ENCODE measurements at regions not wholly inside any gene's neighbourhood (a gene's known extent, or its start where the extent isn't known, plus 50 kb on each side); places are given as distances from the start of the nearest gene placed in this dataset.

- H3K9ac ChIP-seq (ENCODE audit: low read length), result no peak overlapping the region
- H3K27ac ChIP-seq (ENCODE audit: low read depth, low read length), result no peak overlapping the region
- H3K18ac ChIP-seq (ENCODE audit: low read length), result no peak overlapping the region
- no peak overlapping the region for H3K23ac ChIP-seq (ENCODE audit: low read length)
- DNase-seq, result peak in 1 of 2 donors; percentile 59
- H4K91ac ChIP-seq (ENCODE audit: low read depth, low read length), result no peak overlapping the region
- H2AK5ac ChIP-seq (ENCODE audit: low read length), result no peak overlapping the region
- H3K4me1 ChIP-seq (ENCODE audit: control insufficient read depth in 1 of 2, insufficient read depth in 2 of 2, low read length in 2 of 2), result peaks cover 0 to 3% of the 10 kb centered on the region in 2 experiments
- no peaks in the 10 kb centered on the region for H3K27me3 ChIP-seq (ENCODE audit: insufficient read depth, low read length)
- H2BK12ac ChIP-seq (ENCODE audit: low read length), result no peak overlapping the region
- H4K12ac ChIP-seq (ENCODE audit: low read depth, low read length), result no peak overlapping the region
- no peaks in the 10 kb centered on the region for H3K9me3 ChIP-seq (ENCODE audit: insufficient read depth, low read depth, low read length)
- no peak overlapping the region for H3K14ac ChIP-seq (ENCODE audit: low read length)
- H2AFZ ChIP-seq (ENCODE audit: insufficient read depth, low read length, poor library complexity), result no peak overlapping the region
- no peak overlapping the region for H2BK5ac ChIP-seq (ENCODE audit: low read depth, low read length, poor library complexity)
- no peak overlapping the region for H3K4me2 ChIP-seq (ENCODE audit: low read length)
- H4K8ac ChIP-seq (ENCODE audit: low read depth, low read length), result no peak overlapping the region
- no peak overlapping the region for H2BK120ac ChIP-seq (ENCODE audit: insufficient read depth, low read length, poor library complexity)
- no peaks in the 10 kb centered on the region for H3K36me3 ChIP-seq (ENCODE audit: control insufficient read depth in 1 of 2, insufficient read depth in 2 of 2, low read length in 2 of 2)
- WGBS (ENCODE audit: extremely low coverage, insufficient coverage, insufficient read length), result no CpG with 5 or more reads among the region's 7 CpGs
- no peaks in the 10 kb centered on the region for H3K79me1 ChIP-seq (ENCODE audit: low read length)
- H3K4ac ChIP-seq (ENCODE audit: low read depth, low read length), result no peak overlapping the region
- H3K79me2 ChIP-seq (ENCODE audit: control insufficient read depth, insufficient read depth, low read length, poor library complexity), result no peaks in the 10 kb centered on the region
- no peak overlapping the region for H3K4me3 ChIP-seq (ENCODE audit: low read depth, low read length)
These were observed 51.4 kb downstream of the MARCHF4 start for GRCh38 chr2:216320852-216321251.

- no peak for DNase-seq
- Histone ChIP-seq H3K4me2 (ENCODE audit: low read length) (no peak overlapping the region), H3K4ac (ENCODE audit: low read depth, low read length) (no peak overlapping the region), H3K4me1 (ENCODE audit: control insufficient read depth in 1 of 2, insufficient read depth in 2 of 2, low read length in 2 of 2) (peaks cover 0 to 3% of the 10 kb centered on the region in 2 experiments), H2AK5ac (ENCODE audit: low read length) (no peak overlapping the region), H3K27me3 (ENCODE audit: insufficient read depth, low read length) (no peaks in the 10 kb centered on the region), H3K79me1 (ENCODE audit: low read length) (no peaks in the 10 kb centered on the region), H3K18ac (ENCODE audit: low read length) (no peak overlapping the region), H3K23ac (ENCODE audit: low read length) (no peak overlapping the region), H3K14ac (ENCODE audit: low read length) (no peak overlapping the region), H4K12ac (ENCODE audit: low read depth, low read length) (no peak overlapping the region), H2BK12ac (ENCODE audit: low read length) (no peak overlapping the region), H3K9me3 (ENCODE audit: insufficient read depth, low read depth, low read length) (no peaks in the 10 kb centered on the region), H3K4me3 (ENCODE audit: low read depth, low read length) (no peak overlapping the region), H4K91ac (ENCODE audit: low read depth, low read length) (no peak overlapping the region), H3K9ac (ENCODE audit: low read length) (no peak overlapping the region), H2BK120ac (ENCODE audit: insufficient read depth, low read length, poor library complexity) (no peak overlapping the region), H3K27ac (ENCODE audit: low read depth, low read length) (no peak overlapping the region), H3K36me3 (ENCODE audit: control insufficient read depth in 1 of 2, insufficient read depth in 2 of 2, low read length in 2 of 2) (no peaks in the 10 kb centered on the region), H4K8ac (ENCODE audit: low read depth, low read length) (no peak overlapping the region), H2BK5ac (ENCODE audit: low read depth, low read length, poor library complexity) (no peak overlapping the region), H2AFZ (ENCODE audit: insufficient read depth, low read length, poor library complexity) (no peak overlapping the region), H3K79me2 (ENCODE audit: control insufficient read depth, insufficient read depth, low read length, poor library complexity) (no peaks in the 10 kb centered on the region)
- WGBS (ENCODE audit: extremely low coverage, insufficient coverage, insufficient read length), result no CpG with 5 or more reads among the region's 2 CpGs
These were observed 52.5 kb downstream of the MARCHF4 start for GRCh38 chr2:216319771-216320170.

- no peak overlapping the region for H2BK5ac ChIP-seq (ENCODE audit: low read depth, low read length, poor library complexity)
- no CpG with 5 or more reads among the region's 2 CpGs for WGBS (ENCODE audit: extremely low coverage, insufficient coverage, insufficient read length)
- no peak overlapping the region for H2AFZ ChIP-seq (ENCODE audit: insufficient read depth, low read length, poor library complexity)
- H4K8ac ChIP-seq (ENCODE audit: low read depth, low read length), result no peak overlapping the region
- H3K23ac ChIP-seq (ENCODE audit: low read length), result no peak overlapping the region
- no peaks in the 10 kb centered on the region for H3K79me2 ChIP-seq (ENCODE audit: control insufficient read depth, insufficient read depth, low read length, poor library complexity)
- H3K9me3 ChIP-seq (ENCODE audit: insufficient read depth, low read depth, low read length), result no peaks in the 10 kb centered on the region
- no peak overlapping the region for H3K4me3 ChIP-seq (ENCODE audit: low read depth, low read length)
- H3K79me1 ChIP-seq (ENCODE audit: low read length), result no peaks in the 10 kb centered on the region
- H3K27ac ChIP-seq (ENCODE audit: low read depth, low read length), result no peak overlapping the region
- H2BK120ac ChIP-seq (ENCODE audit: insufficient read depth, low read length, poor library complexity), result no peak overlapping the region
- no peak for DNase-seq
- no peaks in the 10 kb centered on the region for H3K36me3 ChIP-seq (ENCODE audit: control insufficient read depth in 1 of 2, insufficient read depth in 2 of 2, low read length in 2 of 2)
- no peak overlapping the region for H3K9ac ChIP-seq (ENCODE audit: low read length)
- H3K18ac ChIP-seq (ENCODE audit: low read length), result no peak overlapping the region
- H3K4me2 ChIP-seq (ENCODE audit: low read length), result no peak overlapping the region
- H3K4me1 ChIP-seq (ENCODE audit: control insufficient read depth in 1 of 2, insufficient read depth in 2 of 2, low read length in 2 of 2), result peaks cover 0 to 3% of the 10 kb centered on the region in 2 experiments
- H4K91ac ChIP-seq (ENCODE audit: low read depth, low read length), result no peak overlapping the region
- H3K27me3 ChIP-seq (ENCODE audit: insufficient read depth, low read length), result no peaks in the 10 kb centered on the region
- H3K14ac ChIP-seq (ENCODE audit: low read length), result no peak overlapping the region
- no peak overlapping the region for H2AK5ac ChIP-seq (ENCODE audit: low read length)
- no peak overlapping the region for H4K12ac ChIP-seq (ENCODE audit: low read depth, low read length)
- H2BK12ac ChIP-seq (ENCODE audit: low read length), result no peak overlapping the region
- H3K4ac ChIP-seq (ENCODE audit: low read depth, low read length), result no peak overlapping the region
These were observed 53.8 kb downstream of the MARCHF4 start for GRCh38 chr2:216318521-216318874.

DNA sequence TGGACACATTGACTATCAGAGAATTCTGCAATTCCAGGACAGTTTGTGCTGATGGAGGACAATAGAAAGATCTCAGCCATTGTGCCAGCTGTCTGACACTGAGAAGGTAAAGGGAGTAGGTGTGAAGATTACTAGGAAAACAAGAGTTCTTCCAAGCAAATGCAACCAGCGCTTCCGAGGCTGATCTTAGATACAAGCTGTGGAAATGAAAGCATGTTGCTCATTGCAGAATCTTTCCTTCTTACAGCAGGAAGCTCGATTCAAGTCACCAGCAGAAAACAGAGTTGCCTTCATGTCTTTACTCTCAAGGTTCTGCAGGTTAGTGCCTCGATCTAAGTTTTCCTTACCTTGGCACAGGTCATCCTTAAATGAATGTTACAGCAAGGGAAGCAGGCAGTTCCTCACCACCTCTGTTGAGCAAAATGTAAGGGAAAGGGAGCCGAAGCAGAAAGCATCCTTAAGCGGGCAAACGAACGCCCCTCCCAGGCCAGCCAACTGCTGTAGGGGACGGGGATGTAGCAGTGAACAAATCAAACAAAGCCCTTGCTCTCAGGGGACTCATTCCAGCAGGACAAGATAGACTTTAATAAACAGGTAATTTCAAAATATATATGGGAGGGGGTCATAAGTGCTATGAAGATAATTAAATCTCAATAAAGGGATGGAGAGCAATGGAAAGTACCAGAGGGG is 54.3 kb downstream of the MARCHF4 start:
- no peak overlapping the region for H3K14ac ChIP-seq (ENCODE audit: low read length)
- H2BK5ac ChIP-seq (ENCODE audit: low read depth, low read length, poor library complexity), result no peak overlapping the region
- no peak overlapping the region for H3K23ac ChIP-seq (ENCODE audit: low read length)
- no peak overlapping the region for H3K4ac ChIP-seq (ENCODE audit: low read depth, low read length)
- H2AK5ac ChIP-seq (ENCODE audit: low read length), result no peak overlapping the region
- no peaks in the 10 kb centered on the region for H3K27me3 ChIP-seq (ENCODE audit: insufficient read depth, low read length)
- H3K9ac ChIP-seq (ENCODE audit: low read length), result no peak overlapping the region
- no peak overlapping the region for H2AFZ ChIP-seq (ENCODE audit: insufficient read depth, low read length, poor library complexity)
- H4K8ac ChIP-seq (ENCODE audit: low read depth, low read length), result no peak overlapping the region
- H4K91ac ChIP-seq (ENCODE audit: low read depth, low read length), result no peak overlapping the region
- no peak overlapping the region for H4K12ac ChIP-seq (ENCODE audit: low read depth, low read length)
- H3K4me2 ChIP-seq (ENCODE audit: low read length), result no peak overlapping the region
- H3K27ac ChIP-seq (ENCODE audit: low read depth, low read length), result no peak overlapping the region
- no peak overlapping the region for H3K18ac ChIP-seq (ENCODE audit: low read length)
- H3K79me1 ChIP-seq (ENCODE audit: low read length), result no peaks in the 10 kb centered on the region
- no peak for DNase-seq
- no peaks in the 10 kb centered on the region for H3K36me3 ChIP-seq (ENCODE audit: control insufficient read depth in 1 of 2, insufficient read depth in 2 of 2, low read length in 2 of 2)
- H2BK12ac ChIP-seq (ENCODE audit: low read length), result no peak overlapping the region
- H3K4me1 ChIP-seq (ENCODE audit: control insufficient read depth in 1 of 2, insufficient read depth in 2 of 2, low read length in 2 of 2), result peaks cover 0 to 3% of the 10 kb centered on the region in 2 experiments
- no peak overlapping the region for H2BK120ac ChIP-seq (ENCODE audit: insufficient read depth, low read length, poor library complexity)
- no peaks in the 10 kb centered on the region for H3K79me2 ChIP-seq (ENCODE audit: control insufficient read depth, insufficient read depth, low read length, poor library complexity)
- WGBS (ENCODE audit: extremely low coverage, insufficient coverage, insufficient read length), result no CpG with 5 or more reads among the region's 9 CpGs
- H3K9me3 ChIP-seq (ENCODE audit: insufficient read depth, low read depth, low read length), result no peaks in the 10 kb centered on the region
- H3K4me3 ChIP-seq (ENCODE audit: low read depth, low read length), result no peak overlapping the region
